ENCODE measurements at regions not wholly inside any gene's neighbourhood (a gene's known extent, or its start where the extent isn't known, plus 50 kb on each side); places are given as distances from the start of the nearest gene placed in this dataset.

- DNase-seq = no peak
These were observed 75.8 kb upstream of the WNT4 start for GRCh38 chr1:22218618-22219250.

- no peak for DNase-seq
These were observed 78.4 kb upstream of the WNT4 start for GRCh38 chr1:22221233-22221780.

DNA sequence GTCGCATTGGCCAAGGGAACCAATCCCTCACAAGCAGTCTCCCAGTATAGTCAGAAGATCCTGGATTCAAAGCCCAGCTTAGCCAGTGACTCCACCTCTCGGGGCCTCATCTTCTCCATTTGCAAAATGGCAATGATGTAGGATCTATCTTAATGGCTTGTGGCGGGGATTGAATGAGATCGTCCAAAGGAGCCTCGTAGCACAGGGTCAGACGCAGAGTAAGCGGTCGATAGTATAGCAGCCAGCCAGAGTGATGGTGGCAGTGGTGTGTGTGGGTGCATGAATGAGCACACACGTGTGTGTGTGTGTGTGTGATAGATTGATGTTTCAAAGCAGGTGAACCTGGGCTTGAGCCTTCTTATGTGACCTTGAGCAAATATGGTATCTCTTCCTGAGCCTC, 79.8 kb upstream of the WNT4 start:
- DNase-seq = no peak

GRCh38 chr1:22223176-22223575, 80.3 kb upstream of the WNT4 start:
- no peak for DNase-seq

DNA sequence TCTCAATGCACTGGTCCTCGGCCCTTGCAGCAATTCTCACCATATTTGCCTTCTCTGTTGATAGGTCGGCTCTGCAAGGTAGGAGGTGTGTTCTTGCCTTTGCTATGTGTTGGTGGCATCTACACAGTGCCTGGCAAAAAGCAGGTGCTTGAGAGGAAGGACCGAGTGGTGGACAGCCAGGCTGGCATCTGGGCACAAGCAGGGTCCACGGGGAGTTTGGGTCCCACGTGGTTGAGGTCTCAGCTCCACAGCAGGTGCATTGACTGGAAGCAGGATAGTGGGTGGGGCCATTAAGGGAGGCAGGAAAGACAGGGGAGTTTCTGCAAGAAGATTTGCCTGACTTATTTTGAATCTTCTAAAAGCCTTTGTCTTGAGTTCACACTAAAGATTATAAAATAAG, 81.2 kb upstream of the WNT4 start:
- no peak for DNase-seq

DNA sequence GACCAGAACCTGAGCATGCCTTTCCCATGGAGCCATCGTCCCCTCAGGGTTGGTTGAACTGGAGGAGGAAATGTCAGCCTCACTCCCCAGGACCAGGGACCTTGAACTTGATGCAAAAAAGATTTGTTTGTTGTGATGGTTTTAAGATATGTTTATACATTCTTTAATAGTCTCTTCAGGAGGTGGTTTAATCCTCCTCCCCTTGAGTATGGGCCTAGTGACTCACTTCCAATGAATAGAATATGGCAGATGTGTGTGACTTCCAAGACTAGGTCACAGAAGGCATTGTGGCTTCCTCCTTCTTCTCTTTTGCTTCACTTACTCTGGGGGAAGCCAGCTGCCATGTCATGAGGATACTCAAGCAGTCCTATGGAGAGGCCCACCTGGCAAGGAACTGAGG, 81.7 kb upstream of the WNT4 start:
- DNase-seq = no peak

DNA sequence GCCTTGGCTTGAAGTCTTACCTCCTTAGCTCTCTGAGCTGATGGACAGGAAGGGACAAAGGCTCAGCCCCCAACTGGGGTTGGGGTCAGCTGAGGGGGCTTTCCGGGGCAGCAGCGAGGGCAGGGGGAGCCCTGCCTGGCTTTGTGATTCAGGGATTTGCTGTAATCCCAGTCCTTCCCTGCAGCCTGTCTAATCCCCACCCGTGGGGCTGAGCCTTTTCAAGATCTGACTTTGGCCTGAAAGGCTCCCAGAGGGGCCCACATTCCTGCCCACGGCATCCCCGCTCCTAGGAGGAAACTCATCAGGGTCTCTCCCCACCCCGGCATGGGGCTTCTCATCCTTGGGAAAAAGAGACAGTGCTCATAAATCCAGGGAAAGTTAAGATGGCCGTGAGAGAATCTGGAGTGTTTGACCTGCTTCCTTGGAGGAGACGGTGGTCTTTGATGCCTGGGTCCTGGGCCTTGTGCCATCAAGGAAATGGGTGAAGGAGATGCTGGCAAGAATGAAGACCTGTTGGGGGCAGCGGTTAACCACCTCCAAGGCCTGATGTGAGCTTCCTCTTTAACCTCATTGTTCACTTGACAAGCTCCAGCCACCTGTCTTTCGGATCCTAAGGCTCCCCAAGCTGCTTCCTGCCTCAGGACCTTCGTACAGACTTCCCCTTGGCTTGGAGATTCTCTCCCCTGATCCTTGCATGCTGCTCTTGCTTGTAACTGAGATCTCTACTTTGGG, 83.1 kb upstream of the WNT4 start:
- no peak for DNase-seq

GRCh38 chr1:22228074-22228473, 85.2 kb upstream of the WNT4 start:
- no peak for DNase-seq

- no peak for DNase-seq
These were observed 85.6 kb upstream of the WNT4 start for GRCh38 chr1:22228505-22228911.

DNA sequence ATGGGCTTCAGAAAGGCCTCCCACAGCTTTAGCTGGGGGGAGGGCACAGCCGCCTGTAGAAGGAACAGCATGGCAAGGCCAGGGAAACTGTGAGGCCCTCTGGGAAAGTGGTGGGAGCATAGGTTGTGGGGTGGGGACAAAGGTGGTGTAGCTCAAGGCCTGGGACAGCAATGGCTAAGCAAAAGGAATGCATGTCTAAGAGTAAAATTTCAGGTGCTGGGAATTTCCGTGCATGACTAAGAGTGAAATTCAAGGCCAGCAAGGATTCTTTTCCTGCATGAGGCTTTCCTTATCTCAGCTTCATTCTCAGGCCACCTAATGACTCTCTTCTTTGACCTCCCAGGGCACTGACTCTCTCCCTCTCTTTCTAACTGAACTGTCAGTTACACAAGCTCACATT, 86.5 kb upstream of the WNT4 start:
- no peak for DNase-seq

GRCh38 chr1:22231068-22231593, 88.2 kb upstream of the WNT4 start:
- no peak for DNase-seq

DNA sequence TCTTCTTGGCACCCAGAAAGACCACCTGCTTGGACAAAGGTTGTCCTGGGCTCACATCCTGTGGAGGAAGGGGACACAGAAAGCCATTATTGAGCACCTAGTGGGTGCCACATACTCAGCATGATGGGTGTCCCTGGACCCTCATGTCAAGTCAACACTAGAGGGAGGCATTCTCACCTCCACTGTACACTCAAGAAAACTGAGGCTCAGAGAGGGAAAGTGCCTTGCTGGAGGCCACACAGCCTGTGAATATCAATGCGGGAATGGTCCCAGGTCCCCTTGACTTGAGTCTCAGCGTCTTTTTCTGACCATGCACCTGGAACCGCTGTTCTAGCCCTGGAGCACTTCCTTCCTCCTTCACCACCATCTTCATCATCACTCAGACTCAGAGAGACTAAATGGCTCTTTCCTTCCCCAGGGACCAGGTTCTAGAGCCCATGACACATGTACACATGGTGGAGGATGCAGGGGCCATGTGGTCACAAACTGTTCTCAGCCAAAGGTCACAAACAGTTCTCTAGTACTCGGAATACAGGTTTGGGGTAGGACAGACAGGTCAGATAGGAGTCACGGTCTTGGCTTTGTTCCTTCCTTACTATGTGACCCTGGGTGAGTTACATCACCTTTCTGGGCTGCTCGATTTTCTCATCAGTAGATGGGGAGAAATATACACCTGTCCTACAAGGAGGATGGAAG, 89.2 kb upstream of the WNT4 start:
- DNase-seq = no peak

- DNase-seq = no peak
These were observed 90.3 kb upstream of the WNT4 start for GRCh38 chr1:22233222-22233621.

DNA sequence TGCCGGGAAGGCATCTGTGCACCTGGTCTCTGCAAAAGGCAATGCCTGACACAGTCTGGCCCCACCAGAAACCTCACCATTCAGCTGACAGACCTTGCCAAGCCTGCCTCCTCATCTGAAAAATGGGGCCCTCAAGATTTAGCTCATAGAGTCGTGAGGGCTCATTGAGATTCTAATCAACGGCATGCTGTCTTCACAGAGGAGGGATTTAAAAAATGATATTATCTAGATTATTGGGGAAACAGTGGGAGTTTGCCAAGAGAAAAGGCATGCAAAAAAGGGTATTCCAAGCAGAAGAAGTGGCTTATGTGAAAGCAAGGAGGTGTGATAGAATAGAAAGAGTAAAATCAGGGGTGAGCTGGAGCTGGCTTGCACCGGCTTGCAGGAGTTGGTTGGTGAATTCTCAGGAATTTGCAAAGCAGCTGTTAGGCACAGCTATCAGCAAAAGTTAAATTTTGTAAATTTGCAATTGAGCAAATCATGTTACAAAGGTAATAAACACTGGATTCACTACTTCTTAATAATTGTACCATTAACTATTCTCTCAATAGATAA, 91.7 kb upstream of the WNT4 start:
- DNase-seq = no peak

GRCh38 chr1:22236166-22236565, 93.3 kb upstream of the WNT4 start:
- no peak for DNase-seq

DNA sequence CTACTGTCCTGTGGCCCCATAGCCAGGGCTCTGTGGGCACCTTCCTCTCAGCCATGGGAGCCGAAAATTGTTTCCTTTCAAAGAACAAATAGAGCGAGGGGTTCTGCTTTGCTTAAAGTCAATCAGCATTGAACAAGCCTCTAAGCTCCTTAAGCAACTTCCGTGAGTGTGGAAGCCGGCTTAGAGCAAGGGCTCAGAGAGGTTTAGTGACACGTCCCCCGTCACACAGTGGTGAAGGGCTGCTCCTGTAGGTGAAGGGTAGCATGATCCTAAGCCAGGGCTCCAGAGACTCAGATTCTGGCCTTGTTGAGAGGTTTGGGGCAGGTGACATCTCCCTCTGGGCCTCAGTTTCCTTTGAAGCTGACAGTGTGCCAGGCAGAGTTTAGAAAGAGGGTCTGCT, 94.0 kb upstream of the WNT4 start:
- DNase-seq = no peak

GRCh38 chr1:22237433-22238093, 94.7 kb upstream of the WNT4 start:
- no peak for DNase-seq

DNA sequence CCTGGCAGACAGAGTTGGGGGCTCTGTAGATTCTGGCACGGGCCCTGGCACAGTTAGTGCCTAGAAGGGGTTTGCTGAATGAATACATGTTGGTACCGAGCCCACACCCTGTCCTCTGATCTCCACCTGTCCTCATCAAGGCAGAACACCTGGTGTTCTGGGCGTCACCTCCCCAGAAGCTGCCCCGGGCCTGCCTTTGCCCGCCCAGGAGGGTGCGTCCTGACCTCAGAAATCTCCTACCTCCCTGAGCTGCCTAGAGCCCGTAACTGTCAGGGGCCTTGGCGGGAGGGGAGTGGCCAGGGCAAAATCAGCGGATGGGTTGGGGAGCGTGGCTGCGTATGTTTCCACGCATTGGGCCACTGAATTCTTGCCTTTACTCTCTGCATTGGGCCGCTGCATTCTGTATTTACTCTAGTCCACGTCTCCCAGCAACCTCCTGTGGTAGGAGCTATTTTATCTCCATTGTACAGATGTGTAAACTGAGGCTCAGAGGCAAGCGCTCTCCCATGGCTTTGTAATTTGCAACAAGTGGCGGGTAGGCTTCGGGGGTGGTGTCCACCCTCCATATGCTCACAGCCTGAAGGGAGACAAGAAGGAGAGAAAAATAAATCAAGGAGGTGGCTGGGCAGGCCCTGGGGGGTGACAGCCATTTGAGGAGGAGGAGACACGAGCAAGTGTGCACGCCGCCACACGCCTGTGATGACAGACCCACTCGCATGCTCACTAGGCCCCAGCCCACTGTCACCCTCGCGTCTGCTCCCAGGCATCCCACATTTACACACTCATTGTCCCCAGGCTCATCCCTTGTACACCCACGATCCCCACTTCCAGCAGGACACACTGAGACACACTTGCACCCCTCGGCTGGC, 95.7 kb upstream of the WNT4 start:
- no peak for DNase-seq

DNA sequence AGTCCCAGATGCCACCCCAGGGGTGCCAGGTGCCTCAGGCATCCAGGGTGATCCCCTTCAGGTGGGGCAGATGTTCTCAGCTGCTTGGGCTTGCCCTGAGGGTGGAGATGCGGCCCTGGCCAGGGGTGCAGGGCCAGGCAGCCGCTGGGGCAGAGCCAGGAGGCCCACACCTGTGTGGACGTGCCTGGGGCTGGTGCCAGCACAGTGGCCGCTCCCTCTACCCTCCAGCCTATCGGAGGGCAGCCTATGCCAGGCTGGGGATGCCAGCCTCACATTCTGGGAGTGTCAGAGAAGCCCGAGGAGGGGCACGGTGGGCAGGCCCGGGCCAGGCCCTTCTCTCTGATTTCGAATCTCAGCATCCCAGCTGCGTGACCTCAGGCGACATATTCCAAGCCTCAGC, 96.5 kb upstream of the WNT4 start:
- DNase-seq = no peak

DNA sequence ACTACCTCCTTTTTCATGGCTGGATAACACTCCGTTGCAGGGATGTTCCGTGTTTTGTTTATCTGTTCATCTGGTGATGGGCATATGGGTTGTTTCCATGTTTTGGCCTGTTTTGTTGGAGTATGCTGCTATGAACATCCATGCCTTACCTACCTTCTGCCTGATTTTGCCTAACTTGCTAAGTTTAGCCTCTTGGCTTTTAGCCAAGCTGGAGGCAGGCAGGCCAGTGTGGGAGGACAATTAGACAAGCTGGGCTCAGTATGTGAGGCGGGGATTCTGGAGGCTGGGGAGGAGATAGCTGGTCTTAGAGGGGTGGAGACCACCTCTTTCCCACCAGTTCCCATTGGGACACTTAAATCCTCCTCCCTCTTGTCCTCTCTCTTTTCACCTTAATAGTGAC, 98.4 kb upstream of the WNT4 start:
- DNase-seq = no peak

GRCh38 chr1:22241811-22242210, 98.9 kb upstream of the WNT4 start:
- no peak for DNase-seq
